ENCODE measurements at regions not wholly inside any gene's neighbourhood (a gene's known extent, or its start where the extent isn't known, plus 50 kb on each side); places are given as distances from the start of the nearest gene placed in this dataset.
A peak's percentile ranks its signal among the peaks of the same experiment; 100 is the strongest.

- TF ChIP-seq CTCF (IDR thresholded peaks at IDR 0.05; ENCODE audit: poor library complexity) (no peak), EZH2phosphoT487 (IDR thresholded peaks at IDR 0.05; ENCODE audit: low read depth, severe bottlenecking, unreplicated experiment) (no peak), EZH2 (IDR thresholded peaks at IDR 0.05; ENCODE audit: borderline replicate concordance) (no peak)
- H3K79me2 ChIP-seq: no peaks in the 10 kb centered on the region
- 90% methylated on average over 1 of the region's 1 CpG for WGBS (ENCODE audit: low lambda C conversion rate, missing lambda C conversion rate)
- H3K36me3 ChIP-seq (replicated peaks; ENCODE audit: insufficient read depth, low read depth): no peaks in the 10 kb centered on the region
- no peaks in the 10 kb centered on the region for H3K27me3 ChIP-seq
- H2AFZ ChIP-seq: no peak overlapping the region
- H3K4me2 ChIP-seq: no peak overlapping the region
- no peak overlapping the region for H3K4me3 ChIP-seq
- H3K9me3 ChIP-seq (ENCODE audit: low read depth): no peaks in the 10 kb centered on the region
- no peak overlapping the region for H3K27ac ChIP-seq
- no peaks in the 10 kb centered on the region for H3K4me1 ChIP-seq (ENCODE audit: insufficient read depth)
- no peaks in the 10 kb centered on the region for H4K20me1 ChIP-seq (ENCODE audit: insufficient read depth, poor library complexity, severe bottlenecking)
- no peak for DNase-seq (ENCODE audit: low spot score)
- H3K9me2 ChIP-seq (replicated peaks; ENCODE audit: insufficient read depth): no peaks in the 10 kb centered on the region
These were observed 581.0 kb downstream of the REEP3 start for GRCh38 chr10:64102264-64102633.

- Histone ChIP-seq H4K20me1 (ENCODE audit: insufficient read depth, poor library complexity, severe bottlenecking) (no peaks in the 10 kb centered on the region), H2AFZ (no peak overlapping the region), H3K27ac (no peak overlapping the region), H3K36me3 (replicated peaks; ENCODE audit: insufficient read depth, low read depth) (no peaks in the 10 kb centered on the region), H3K9me2 (replicated peaks; ENCODE audit: insufficient read depth) (no peaks in the 10 kb centered on the region), H3K79me2 (no peaks in the 10 kb centered on the region), H3K4me1 (ENCODE audit: insufficient read depth) (no peaks in the 10 kb centered on the region), H3K27me3 (no peaks in the 10 kb centered on the region), H3K9me3 (ENCODE audit: low read depth) (no peaks in the 10 kb centered on the region), H3K4me3 (no peak overlapping the region), H3K4me2 (no peak overlapping the region)
- no peak for TF ChIP-seq CTCF (IDR thresholded peaks at IDR 0.05; ENCODE audit: poor library complexity)
- no peak for TF ChIP-seq EZH2 (IDR thresholded peaks at IDR 0.05; ENCODE audit: borderline replicate concordance)
- no peak for TF ChIP-seq EZH2phosphoT487 (IDR thresholded peaks at IDR 0.05; ENCODE audit: low read depth, severe bottlenecking, unreplicated experiment)
- WGBS (ENCODE audit: low lambda C conversion rate, missing lambda C conversion rate): 93% methylated on average over 2 of the region's 2 CpGs
- DNase-seq (ENCODE audit: low spot score): peak; percentile 22
These were observed 581.7 kb downstream of the REEP3 start for GRCh38 chr10:64102916-64103315.

- TF ChIP-seq EZH2phosphoT487 (IDR thresholded peaks at IDR 0.05; ENCODE audit: low read depth, severe bottlenecking, unreplicated experiment) (no peak), CTCF (IDR thresholded peaks at IDR 0.05; ENCODE audit: poor library complexity) (no peak), EZH2 (IDR thresholded peaks at IDR 0.05; ENCODE audit: borderline replicate concordance) (no peak)
- 85% methylated on average over 6 of the region's 6 CpGs for WGBS (ENCODE audit: low lambda C conversion rate, missing lambda C conversion rate)
- DNase-seq (ENCODE audit: low spot score): no peak
- Histone ChIP-seq H3K79me2 (no peaks in the 10 kb centered on the region), H3K4me3 (no peak overlapping the region), H3K27me3 (no peaks in the 10 kb centered on the region), H3K4me2 (no peak overlapping the region), H3K27ac (no peak overlapping the region), H3K9me3 (ENCODE audit: low read depth) (no peaks in the 10 kb centered on the region), H4K20me1 (ENCODE audit: insufficient read depth, poor library complexity, severe bottlenecking) (no peaks in the 10 kb centered on the region), H3K4me1 (ENCODE audit: insufficient read depth) (no peaks in the 10 kb centered on the region), H3K9me2 (replicated peaks; ENCODE audit: insufficient read depth) (no peaks in the 10 kb centered on the region), H2AFZ (no peak overlapping the region), H3K36me3 (replicated peaks; ENCODE audit: insufficient read depth, low read depth) (no peaks in the 10 kb centered on the region)
These were observed 582.7 kb downstream of the REEP3 start for GRCh38 chr10:64103750-64104470.

Data from hepatocyte (in vitro differentiated cells).